ENCODE measurements at regions not wholly inside any gene's neighbourhood (a gene's known extent, or its start where the extent isn't known, plus 50 kb on each side); places are given as distances from the start of the nearest gene placed in this dataset.

DNA sequence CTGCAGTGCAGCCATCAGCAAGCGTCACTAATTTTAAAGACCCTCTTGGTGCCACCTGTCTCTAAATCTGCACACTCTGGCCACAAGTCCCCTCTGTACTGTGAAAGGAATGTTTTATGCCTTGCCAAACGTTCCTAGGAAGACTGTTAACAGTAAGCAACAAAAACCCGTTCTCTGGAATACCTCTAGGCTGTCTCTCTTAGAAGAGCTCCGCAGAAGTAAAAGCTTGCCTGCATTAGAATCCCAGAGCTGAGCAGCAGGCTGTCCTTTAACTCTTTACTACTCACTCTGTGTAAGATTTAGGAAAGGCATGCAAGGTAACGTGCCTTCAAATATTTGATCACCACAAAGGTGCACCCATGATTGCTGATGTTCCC lies 53.9 kb upstream of the C9orf72 start (continued):
- TF ChIP-seq ZNF175 (CRISPR knock-in tag; IDR thresholded peaks at IDR 0.05; ENCODE audit: low read depth) = no peak

DNA sequence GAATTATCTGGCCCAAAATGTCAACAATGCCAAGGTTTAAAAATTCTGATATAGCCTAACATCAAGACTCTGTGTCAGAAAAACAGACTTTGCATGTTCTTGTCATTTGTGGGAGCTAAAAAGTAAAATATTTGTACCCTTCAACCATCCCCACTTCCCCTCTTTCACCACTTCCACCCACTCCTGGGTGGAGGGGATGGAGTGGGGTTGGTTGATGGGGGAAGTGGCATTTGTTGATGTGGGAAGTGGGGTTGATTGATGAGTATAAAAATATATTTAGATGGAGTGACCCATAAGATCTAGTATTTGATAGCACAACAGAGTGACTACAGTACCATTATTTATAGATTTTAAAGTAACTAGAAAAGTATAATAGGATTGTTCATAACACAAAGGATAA lies 55.0 kb upstream of the C9orf72 start:
- Histone ChIP-seq H4K20me1 (replicated peaks; ENCODE audit: control insufficient read depth, insufficient read depth, low read length) (no peaks in the 10 kb centered on the region), H3K27me3 (ENCODE audit: control insufficient read depth in 2 of 2, insufficient read depth in 2 of 2, low read length in 2 of 2) (no peaks in the 10 kb centered on the region), H3K9ac (ENCODE audit: insufficient read depth in 1 of 2, low read depth in 2 of 2, low read length in 2 of 2) (no peak overlapping the region), H3K27ac (ENCODE audit: extremely low read depth, low read depth, low read length) (no peak overlapping the region), H3K4me2 (ENCODE audit: insufficient read depth, low read length) (no peak overlapping the region), H3K9me1 (ENCODE audit: control insufficient read depth, insufficient read depth, low read length) (no peaks in the 10 kb centered on the region), H3K36me3 (ENCODE audit: control insufficient read depth, insufficient read depth, low read length) (no peaks in the 10 kb centered on the region), H3K79me2 (ENCODE audit: control insufficient read depth, insufficient read depth, low read length) (no peaks in the 10 kb centered on the region), H3K9me3 (replicated peaks; ENCODE audit: control insufficient read depth, insufficient read depth, low read depth, low read length) (no peaks in the 10 kb centered on the region), H3K4me1 (replicated peaks in 1 of 2; ENCODE audit: control insufficient read depth in 2 of 2, insufficient read depth in 2 of 2, low read length in 2 of 2) (no peaks in the 10 kb centered on the region), H2AFZ (ENCODE audit: low read depth, low read length) (no peak overlapping the region), H3K4me3 (no peak overlapping the region)
- FAIRE-seq (no peak), DNase-seq (ENCODE audit: extremely low read depth in 1 of 4, low spot score in 3 of 4) (no peak), ATAC-seq (no peak)
- ChIA-PET POLR2A (no interaction called here), CTCF (ENCODE audit: low intra/inter-chr PET ratio) (no interaction called here)
- no TSS peak for BruUV-seq (replicated peaks)
- in situ Hi-C loops (cut with MboI) = no loop called here
- TF ChIP-seq LCOR (CRISPR knock-in tag; IDR thresholded peaks at IDR 0.05) (no peak), TBP (optimal IDR thresholded peaks at IDR 0.05; ENCODE audit: low read depth, low read length) (no peak), MCM5 (IDR thresholded peaks at IDR 0.05; ENCODE audit: low read depth) (no peak), ILF3 (IDR thresholded peaks at IDR 0.05; ENCODE audit: borderline replicate concordance) (no peak), BRD4 (IDR thresholded peaks at IDR 0.05) (no peak), SMARCA4 (IDR thresholded peaks at IDR 0.05) (no peak)
- TF ChIP-seq, protein P1, sequence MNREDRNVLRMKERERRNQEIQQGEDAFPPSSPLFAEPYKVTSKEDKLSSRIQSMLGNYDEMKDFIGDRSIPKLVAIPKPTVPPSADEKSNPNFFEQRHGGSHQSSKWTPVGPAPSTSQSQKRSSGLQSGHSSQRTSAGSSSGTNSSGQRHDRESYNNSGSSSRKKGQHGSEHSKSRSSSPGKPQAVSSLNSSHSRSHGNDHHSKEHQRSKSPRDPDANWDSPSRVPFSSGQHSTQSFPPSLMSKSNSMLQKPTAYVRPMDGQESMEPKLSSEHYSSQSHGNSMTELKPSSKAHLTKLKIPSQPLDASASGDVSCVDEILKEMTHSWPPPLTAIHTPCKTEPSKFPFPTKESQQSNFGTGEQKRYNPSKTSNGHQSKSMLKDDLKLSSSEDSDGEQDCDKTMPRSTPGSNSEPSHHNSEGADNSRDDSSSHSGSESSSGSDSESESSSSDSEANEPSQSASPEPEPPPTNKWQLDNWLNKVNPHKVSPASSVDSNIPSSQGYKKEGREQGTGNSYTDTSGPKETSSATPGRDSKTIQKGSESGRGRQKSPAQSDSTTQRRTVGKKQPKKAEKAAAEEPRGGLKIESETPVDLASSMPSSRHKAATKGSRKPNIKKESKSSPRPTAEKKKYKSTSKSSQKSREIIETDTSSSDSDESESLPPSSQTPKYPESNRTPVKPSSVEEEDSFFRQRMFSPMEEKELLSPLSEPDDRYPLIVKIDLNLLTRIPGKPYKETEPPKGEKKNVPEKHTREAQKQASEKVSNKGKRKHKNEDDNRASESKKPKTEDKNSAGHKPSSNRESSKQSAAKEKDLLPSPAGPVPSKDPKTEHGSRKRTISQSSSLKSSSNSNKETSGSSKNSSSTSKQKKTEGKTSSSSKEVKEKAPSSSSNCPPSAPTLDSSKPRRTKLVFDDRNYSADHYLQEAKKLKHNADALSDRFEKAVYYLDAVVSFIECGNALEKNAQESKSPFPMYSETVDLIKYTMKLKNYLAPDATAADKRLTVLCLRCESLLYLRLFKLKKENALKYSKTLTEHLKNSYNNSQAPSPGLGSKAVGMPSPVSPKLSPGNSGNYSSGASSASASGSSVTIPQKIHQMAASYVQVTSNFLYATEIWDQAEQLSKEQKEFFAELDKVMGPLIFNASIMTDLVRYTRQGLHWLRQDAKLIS (CRISPR knock-in tag; IDR thresholded peaks at IDR 0.05) = no peak
- intact Hi-C loops (cut with micrococcal nuclease) = no loop called here

Data from K562 (cell line).